C4-2B (cell line): ENCODE measurements at regions not wholly inside any gene's neighbourhood (a gene's known extent, or its start where the extent isn't known, plus 50 kb on each side); places are given as distances from the start of the nearest gene placed in this dataset.

Experiments used
- H3K27ac ChIP-seq: fragments of 450-650 bp; 2 replicates; pipeline ENCODE4 v1.5.1; 2017
- ZFX ChIP-seq: fragments of 450-650 bp; IDR thresholded peaks from 2 replicates; pipeline ENCODE4 v1.6.1; 2017
- TF ChIP-seq, protein P1 (sequence below): fragments of 450-650 bp; conservative IDR thresholded peaks from 2 replicates; pipeline ENCODE4 v1.5.1; 2017; ENCODE audit warnings: mild to moderate bottlenecking

DNA sequence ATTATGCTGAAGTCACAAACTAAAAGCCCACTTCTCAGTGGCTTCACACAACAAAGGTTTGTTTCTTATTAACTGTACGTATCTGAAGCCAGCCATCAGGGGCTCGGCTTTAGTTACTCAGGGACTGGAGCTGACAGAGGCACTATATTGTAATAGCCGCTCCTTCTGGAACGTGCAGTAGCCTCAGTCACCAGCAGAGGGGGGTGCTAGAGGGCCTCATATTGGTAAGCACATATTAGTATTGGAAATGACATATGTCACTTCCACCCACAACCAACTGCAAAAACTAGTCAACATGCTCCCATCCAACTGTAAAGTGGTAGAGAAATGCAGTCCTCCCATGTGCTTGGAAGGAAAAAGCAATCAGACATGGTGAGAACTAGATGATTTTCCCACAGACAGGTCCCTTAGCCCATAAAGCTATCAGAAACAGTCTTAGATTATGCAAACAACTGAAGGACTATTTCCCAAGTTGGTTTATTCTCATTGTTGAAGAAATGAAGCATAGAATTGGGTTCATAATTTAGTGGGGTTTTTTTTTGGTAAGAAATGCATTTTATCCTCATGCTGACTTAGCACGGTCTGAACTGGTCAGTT lies 183.6 kb upstream of the G2E3 start:
- H3K27ac ChIP-seq = no peak overlapping the region
- TF ChIP-seq, protein P1, sequence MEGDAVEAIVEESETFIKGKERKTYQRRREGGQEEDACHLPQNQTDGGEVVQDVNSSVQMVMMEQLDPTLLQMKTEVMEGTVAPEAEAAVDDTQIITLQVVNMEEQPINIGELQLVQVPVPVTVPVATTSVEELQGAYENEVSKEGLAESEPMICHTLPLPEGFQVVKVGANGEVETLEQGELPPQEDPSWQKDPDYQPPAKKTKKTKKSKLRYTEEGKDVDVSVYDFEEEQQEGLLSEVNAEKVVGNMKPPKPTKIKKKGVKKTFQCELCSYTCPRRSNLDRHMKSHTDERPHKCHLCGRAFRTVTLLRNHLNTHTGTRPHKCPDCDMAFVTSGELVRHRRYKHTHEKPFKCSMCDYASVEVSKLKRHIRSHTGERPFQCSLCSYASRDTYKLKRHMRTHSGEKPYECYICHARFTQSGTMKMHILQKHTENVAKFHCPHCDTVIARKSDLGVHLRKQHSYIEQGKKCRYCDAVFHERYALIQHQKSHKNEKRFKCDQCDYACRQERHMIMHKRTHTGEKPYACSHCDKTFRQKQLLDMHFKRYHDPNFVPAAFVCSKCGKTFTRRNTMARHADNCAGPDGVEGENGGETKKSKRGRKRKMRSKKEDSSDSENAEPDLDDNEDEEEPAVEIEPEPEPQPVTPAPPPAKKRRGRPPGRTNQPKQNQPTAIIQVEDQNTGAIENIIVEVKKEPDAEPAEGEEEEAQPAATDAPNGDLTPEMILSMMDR = peak; percentile 97
- no peak for TF ChIP-seq ZFX

DNA sequence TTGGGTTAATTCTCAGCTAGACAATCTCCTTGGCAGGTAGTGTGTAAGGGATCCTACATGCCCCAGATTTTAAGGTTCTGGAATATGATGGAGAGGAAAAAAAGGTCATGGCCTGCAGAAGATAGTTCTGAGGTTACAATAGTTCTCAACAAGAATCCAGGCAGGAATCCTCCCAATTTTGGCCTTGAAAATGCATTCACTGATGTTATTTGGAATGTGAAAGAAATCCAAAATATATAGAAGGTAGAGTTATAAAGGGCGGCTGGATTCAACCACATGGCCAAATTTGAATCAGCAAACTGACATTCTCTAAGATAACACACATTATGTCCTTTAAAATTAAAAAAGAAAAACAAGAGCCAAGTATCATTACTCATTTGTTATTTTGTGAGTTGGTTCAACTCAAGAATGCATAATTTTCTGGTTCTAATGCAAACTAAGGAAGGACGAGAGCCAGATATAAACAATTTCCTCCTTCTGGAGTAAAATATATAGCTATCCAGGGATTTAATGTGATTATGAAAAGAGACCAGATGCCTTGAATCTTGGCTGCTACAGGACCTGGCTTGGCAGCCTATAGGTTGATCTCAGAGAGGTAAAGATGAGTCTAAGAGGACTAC lies 177.0 kb upstream of the G2E3 start:
- TF ChIP-seq, protein P1 = no peak
- no peak for TF ChIP-seq ZFX
- H3K27ac ChIP-seq = no peak overlapping the region

DNA sequence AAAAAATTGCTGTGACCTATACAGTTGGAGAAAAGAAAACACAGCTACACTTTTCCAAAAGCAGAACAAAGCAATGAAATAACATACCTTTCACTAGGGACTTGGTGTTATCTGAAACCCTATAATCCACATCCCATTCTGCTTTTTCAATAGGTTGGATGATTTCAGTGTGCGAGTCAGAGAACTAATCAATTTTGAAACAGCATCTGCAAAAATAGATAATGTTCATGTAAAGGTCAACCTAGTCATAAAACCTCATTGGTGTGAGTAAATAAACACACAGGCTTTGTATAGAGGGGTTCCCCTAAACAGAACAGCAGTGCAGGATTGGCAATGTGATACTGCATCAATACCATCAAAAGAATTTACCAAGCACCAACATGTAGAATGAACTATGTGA lies 173.0 kb upstream of the G2E3 start:
- TF ChIP-seq, protein P1 = no peak
- TF ChIP-seq ZFX = no peak
- no peak overlapping the region for H3K27ac ChIP-seq

DNA sequence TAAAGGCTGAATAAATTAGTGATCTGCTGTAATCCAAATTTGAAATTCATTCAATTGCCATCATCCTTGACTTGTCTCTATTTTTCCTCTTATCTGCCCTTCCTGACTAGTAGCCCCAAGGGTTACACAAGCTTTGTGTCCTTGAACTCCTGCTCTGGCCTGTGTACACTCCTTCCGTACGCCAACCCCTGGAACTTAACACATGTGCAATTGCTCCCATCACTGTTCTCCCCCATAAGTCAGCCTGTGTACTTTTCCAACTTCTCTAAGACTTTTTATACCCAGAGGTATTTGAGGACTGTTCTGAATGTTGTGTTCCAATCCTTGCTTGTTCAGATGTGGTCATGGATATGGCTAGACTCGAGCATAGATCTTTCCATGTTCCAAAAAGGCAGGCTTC lies 171.1 kb upstream of the G2E3 start:
- no peak for TF ChIP-seq ZFX
- TF ChIP-seq, protein P1 = no peak

DNA sequence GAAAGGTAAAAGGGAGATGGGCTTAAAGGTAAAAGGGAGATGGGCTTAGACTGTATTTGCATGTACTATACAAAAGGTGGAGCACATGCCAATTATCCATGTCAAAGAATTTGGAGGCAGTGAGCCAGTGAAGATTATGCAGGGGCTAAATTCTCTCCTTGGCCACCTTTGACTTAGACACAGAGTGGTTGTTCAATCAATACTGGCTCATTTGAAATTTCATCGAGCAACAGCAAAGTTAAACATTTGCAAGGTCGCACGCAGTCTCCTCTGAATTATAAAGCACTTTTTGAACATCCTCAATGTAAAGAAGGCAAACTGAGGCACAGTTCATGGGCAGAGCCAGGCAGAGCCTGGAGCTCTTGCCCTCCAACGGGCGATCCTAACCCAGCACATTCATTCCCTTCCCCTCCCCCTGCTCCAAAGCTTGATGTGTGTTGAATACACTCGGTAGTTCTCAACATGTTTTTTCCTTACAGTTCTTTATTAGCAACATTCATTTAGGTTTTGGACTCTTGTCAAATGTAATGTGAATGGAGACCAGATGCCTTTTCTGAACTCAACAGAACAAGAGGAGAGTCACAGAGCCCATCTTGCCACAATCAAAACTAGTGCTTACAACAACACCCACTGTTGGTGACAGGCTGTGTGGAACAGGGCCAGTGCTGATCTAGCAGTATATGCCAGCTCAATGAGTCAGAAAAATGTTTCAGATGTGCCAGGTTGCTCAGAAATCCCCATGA lies 169.7 kb upstream of the G2E3 start:
- TF ChIP-seq, protein P1 = no peak
- TF ChIP-seq ZFX = no peak
- no peak overlapping the region for H3K27ac ChIP-seq

More for the DNA sequence above, 171.1 kb upstream of the G2E3 start:
- H3K27ac ChIP-seq = no peak overlapping the region

DNA sequence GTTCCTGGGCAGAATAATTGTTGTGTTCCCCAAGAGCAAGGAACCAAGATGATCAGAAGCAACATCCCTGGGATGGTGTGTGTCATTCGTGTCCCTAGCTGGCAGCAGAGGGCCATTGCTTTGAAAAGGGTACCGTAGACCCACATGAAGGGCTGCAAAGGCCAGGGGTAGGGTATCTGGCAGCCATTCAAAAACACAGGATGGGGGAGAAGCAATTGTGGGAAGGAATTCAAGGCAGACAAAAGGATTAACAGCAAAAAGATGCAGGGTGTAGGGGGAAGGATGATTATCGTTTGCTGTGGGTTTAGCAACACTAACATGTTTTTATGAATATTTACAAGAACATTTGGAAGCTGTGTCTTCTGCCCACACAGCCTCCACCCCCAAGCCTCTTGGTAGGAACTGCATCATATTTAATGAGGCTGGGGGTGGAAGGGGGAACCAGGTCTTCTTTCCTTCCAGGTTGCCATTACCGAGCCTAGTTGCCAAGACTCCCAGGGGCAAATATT lies 169.0 kb upstream of the G2E3 start:
- no peak overlapping the region for H3K27ac ChIP-seq
- TF ChIP-seq, protein P1 = no peak
- no peak for TF ChIP-seq ZFX

DNA sequence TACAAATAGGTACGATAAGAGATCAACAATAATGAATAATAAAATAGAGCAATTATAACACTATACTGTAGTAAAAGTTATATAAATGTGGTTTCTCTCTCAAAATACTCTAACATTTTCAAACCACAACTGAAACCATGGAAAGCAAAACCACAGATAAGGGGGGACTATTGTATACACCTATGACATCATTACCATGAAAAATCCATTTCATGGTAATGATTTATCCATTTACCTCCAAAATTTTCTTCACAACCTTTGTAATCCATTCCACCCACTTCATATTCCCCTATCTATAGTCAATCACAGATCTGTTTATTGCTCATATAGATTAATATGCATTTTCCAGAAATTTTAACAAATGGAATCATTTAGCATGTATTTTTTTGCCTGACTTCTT lies 163.9 kb upstream of the G2E3 start:
- TF ChIP-seq, protein P1 = no peak
- no peak for TF ChIP-seq ZFX

More for the DNA sequence above, 163.9 kb upstream of the G2E3 start:
- H3K27ac ChIP-seq = no peak overlapping the region
